ENCODE measurements at regions not wholly inside any gene's neighbourhood (a gene's known extent, or its start where the extent isn't known, plus 50 kb on each side); places are given as distances from the start of the nearest gene placed in this dataset.

DNA sequence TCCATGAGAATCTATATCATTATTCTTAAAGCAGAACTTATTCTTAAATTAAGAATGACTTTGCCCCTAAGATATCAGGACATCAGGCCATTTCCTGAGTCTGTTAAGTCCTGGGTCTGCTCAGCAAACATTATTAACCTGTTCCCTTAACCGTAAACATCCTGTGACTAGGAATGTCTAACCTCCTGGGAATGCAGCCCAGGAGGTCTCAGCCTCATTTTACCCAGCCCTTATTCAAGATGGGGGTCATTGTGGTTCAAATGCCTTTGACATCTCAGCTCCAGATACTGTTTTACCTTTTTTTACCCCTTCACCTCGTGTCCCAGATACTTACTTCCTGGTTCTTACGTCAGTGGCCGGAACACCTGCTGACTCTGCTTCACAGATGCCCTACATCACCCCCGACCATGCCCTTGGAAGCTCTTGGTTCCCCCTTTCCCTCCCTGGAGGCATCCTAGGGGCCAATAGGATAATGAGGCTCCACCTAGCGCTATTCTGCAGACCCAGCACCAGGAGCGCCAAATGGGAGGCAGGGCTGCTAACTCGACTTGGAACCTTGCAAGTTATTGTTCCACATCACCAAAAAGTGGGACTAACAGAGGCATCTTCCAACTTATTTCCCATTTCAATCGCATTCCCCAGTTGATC is 182.5 kb downstream of the MED10 start:
- H3K4me3 ChIP-seq (ENCODE audit: low read depth, low read length), result no peak overlapping the region
- DNase-seq (ENCODE audit: low read depth), result no peak
- TF ChIP-seq CTCF (IDR thresholded peaks at IDR 0.05; ENCODE audit: insufficient read depth, low read length), result no peak

DNA sequence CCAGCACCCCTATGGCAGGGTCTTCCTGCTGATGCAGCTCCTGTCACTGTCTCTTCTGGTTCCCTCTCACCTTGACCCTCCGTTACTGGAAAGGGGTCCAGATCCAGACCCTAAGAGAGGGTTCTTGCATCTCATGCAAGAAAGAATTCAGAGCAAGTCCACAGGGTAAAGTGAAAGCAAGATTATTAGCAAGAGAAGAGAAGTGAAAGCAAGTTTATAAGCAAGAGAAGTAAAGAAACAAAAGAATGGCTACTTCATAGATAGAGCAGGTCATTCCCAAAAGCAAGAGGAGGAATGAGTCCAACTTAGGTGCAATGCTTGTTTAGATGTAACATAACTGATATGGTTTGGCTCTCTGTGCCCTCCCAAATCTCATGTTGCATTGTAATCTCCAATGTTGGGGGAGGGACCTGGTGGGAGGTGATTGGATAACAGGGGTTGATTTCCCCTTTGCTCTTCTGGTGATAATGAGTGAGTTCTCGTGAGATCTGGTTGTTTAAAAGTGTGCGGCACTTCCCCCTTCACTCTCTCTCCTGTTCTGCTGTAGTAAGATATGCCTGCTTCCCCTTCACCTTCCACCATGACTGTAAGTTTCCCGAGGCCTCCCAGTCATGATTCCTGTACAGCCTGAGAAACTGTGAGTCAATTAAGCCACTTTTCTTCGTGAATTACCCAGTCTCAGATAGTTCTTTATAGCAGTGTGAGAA is 183.3 kb downstream of the MED10 start:
- TF ChIP-seq CTCF (IDR thresholded peaks at IDR 0.05; ENCODE audit: insufficient read depth, low read length), result no peak
- DNase-seq (ENCODE audit: low read depth), result no peak
- no peak overlapping the region for H3K4me3 ChIP-seq (ENCODE audit: low read depth, low read length)

DNA sequence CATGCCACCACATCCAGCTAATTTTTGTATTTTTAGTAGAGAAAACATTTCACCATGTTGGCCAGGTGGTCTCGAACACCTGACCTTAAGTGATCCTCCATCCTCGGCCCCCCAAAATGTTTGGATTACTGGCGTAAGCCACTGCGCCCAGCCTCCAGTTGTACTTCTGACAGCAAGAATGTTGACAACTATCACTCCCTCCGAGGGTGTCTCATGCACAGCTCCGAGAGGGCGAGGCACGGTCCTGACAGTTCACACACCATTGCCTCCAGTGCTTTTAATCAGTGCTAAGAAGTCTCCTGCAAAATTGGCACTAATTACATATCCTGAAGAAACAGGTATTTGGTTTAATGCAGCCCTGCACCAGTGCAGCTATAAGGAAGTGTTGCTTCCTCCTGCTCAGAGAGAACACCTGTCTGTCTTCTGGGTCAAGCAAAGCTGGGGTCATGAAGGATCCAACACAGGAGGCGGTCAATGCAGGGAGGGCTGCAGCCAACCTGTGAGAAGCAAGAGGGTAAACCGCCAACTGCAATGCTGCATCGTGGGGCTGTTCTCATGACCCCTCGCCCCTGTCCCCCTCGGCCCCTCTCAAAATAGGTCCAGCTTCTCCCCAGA is 184.0 kb downstream of the MED10 start:
- H3K4me3 ChIP-seq (ENCODE audit: low read depth, low read length), result no peak overlapping the region
- no peak for TF ChIP-seq CTCF (IDR thresholded peaks at IDR 0.05; ENCODE audit: insufficient read depth, low read length)
- no peak for DNase-seq (ENCODE audit: low read depth)

DNA sequence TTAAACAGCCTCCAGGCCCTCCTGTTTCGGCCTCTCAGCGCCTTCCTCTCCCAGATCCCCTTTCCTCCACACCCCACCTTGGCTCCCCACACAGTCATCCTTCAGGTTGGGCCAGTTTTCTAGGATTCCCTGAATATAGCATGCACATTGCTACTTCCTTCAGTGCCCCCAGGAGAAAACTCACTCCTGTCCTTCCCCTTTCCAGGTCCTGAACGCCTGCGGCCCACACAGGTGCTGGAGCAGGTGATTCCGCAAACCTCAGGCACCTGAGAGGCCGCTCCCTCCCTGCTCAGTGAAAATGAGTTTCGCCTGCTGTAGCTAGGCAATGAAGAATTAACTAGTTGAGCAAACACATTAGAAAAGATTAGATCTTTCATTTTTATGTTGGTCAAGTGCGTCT is 185.0 kb downstream of the MED10 start:
- no peak for DNase-seq (ENCODE audit: low read depth)
- no peak for TF ChIP-seq CTCF (IDR thresholded peaks at IDR 0.05; ENCODE audit: insufficient read depth, low read length)
- no peak overlapping the region for H3K4me3 ChIP-seq (ENCODE audit: low read depth, low read length)

GRCh38 chr5:6190838-6191237 is 187.5 kb downstream of the MED10 start:
- no peak for DNase-seq (ENCODE audit: low read depth)
- no peak overlapping the region for H3K4me3 ChIP-seq (ENCODE audit: low read depth, low read length)
- no peak for TF ChIP-seq CTCF (IDR thresholded peaks at IDR 0.05; ENCODE audit: insufficient read depth, low read length)

DNA sequence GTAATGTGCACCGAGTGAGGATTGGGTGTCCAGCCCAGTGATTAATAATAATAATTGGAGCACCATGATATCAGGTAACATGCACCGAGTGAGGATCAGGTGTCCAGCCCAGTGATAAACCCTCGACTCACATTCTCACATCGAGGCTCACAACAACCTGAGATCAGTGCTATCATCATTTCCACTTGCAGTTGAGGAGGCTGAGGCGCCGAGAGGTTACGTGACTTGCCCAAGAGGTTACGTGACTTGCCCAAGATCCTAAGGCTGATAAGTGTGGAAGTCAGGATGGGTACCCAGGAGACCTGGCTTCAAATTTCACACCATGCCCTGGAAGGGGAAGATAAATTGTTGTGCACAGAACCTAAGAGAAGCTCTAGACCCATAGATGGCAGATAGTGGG is 189.4 kb downstream of the MED10 start:
- DNase-seq (ENCODE audit: low read depth), result no peak
- no peak for TF ChIP-seq CTCF (IDR thresholded peaks at IDR 0.05; ENCODE audit: insufficient read depth, low read length)

More for the DNA sequence above, 189.4 kb downstream of the MED10 start:
- no peak overlapping the region for H3K4me3 ChIP-seq (ENCODE audit: low read depth, low read length)
